ENCODE measurements at regions not wholly inside any gene's neighbourhood (a gene's known extent, or its start where the extent isn't known, plus 50 kb on each side); places are given as distances from the start of the nearest gene placed in this dataset.

DNA sequence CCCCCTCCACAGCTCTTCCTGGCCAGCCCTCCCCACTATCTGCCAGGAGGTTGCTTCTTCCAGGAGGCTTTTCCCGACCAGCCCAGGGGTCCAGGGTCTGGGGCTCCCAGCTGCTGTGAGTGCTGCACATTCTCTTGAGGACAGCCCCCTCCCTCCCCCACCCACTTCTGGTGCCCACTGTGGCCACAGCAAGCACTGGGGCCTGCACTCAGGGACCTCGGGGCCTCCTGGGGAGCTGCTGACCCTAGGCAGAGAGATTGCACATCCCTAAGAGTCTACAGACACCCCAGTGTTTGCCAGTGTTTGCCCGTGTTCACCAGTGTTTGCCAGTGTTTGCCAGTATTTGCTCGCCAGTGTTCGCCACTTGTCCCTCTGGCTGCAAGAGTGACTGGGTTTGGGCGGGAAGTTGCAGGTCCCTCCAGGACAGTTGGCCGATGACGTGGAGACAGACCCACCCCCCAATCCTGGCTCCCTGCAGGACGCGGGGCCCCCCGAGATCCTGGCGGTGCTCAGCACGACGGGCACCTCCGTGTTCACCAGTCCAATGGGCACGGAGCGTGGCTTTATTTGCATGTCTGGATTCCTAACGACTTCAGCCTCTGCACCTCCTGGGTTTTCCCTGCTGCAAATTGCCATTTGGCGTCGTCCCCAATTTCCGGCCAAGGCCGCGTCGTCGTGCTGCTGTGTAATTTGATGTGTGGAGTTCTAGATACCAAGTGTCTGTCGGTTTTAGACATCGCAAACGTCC is 87.5 kb upstream of the NKX1-1 start:
- TF ChIP-seq POLR2AphosphoS5 (IDR thresholded peaks at IDR 0.05) (no peak), POLR2A (IDR thresholded peaks at IDR 0.05) (no peak)
- TF ChIP-seq, protein P1, sequence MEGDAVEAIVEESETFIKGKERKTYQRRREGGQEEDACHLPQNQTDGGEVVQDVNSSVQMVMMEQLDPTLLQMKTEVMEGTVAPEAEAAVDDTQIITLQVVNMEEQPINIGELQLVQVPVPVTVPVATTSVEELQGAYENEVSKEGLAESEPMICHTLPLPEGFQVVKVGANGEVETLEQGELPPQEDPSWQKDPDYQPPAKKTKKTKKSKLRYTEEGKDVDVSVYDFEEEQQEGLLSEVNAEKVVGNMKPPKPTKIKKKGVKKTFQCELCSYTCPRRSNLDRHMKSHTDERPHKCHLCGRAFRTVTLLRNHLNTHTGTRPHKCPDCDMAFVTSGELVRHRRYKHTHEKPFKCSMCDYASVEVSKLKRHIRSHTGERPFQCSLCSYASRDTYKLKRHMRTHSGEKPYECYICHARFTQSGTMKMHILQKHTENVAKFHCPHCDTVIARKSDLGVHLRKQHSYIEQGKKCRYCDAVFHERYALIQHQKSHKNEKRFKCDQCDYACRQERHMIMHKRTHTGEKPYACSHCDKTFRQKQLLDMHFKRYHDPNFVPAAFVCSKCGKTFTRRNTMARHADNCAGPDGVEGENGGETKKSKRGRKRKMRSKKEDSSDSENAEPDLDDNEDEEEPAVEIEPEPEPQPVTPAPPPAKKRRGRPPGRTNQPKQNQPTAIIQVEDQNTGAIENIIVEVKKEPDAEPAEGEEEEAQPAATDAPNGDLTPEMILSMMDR (IDR thresholded peaks at IDR 0.05), result no peak
